Loucy (cell line): ENCODE measurements at regions not wholly inside any gene's neighbourhood (a gene's known extent, or its start where the extent isn't known, plus 50 kb on each side); places are given as distances from the start of the nearest gene placed in this dataset.

ENCODE experiments used
- H2AFZ ChIP-seq: fragments of 200-600 bp; sonication (generic); 2 replicates; pipeline ENCODE4 v1.6.0; 2016; ENCODE audit warnings: antibody characterized with exemption, mild to moderate bottlenecking, low read length, moderate library complexity
- H3F3A ChIP-seq: fragments of 200-600 bp; 2 replicates; pipeline ENCODE4 v1.6.0; 2016; ENCODE audit warnings: antibody characterized with exemption, low read depth, mild to moderate bottlenecking
- H3K27me3 ChIP-seq: fragments of 200-600 bp; sonication (generic); 2 replicates; pipeline ENCODE4 v1.6.1; 2014; ENCODE audit warnings: low read length, mild to moderate bottlenecking; ENCODE audit not compliant: insufficient read depth, poor library complexity, severe bottlenecking
- H3K36me3 ChIP-seq: fragments of 200-600 bp; sonication (generic); 2 replicates; pipeline ENCODE4 v1.6.1; 2016; ENCODE audit warnings: low read length; ENCODE audit not compliant: insufficient read depth
- H3K4me1 ChIP-seq: fragments of 200-600 bp; sonication (generic); 2 replicates; pipeline ENCODE4 v1.5.1; 2014; ENCODE audit warnings: low read length, mild to moderate bottlenecking; ENCODE audit not compliant: insufficient read depth, poor library complexity, severe bottlenecking
- H3K4me2 ChIP-seq: fragments of 200-600 bp; sonication (generic); 2 replicates; pipeline ENCODE4 v1.6.0; 2014; ENCODE audit warnings: antibody characterized with exemption, low read length, low read depth, mild to moderate bottlenecking; ENCODE audit not compliant: poor library complexity, severe bottlenecking
- H3K4me3 ChIP-seq: fragments of 200-600 bp; sonication (generic); 2 replicates; pipeline ENCODE4 v1.5.1; 2014; ENCODE audit warnings: low read length, mild to moderate bottlenecking, mixed read lengths; ENCODE audit not compliant: poor library complexity, severe bottlenecking
- H3K79me2 ChIP-seq: fragments of 200-600 bp; sonication (generic); 2 replicates; pipeline ENCODE4 v1.6.1; 2014; ENCODE audit warnings: low read length; ENCODE audit not compliant: insufficient read depth
- H3K9ac ChIP-seq: fragments of 200-600 bp; sonication (generic); 2 replicates; pipeline ENCODE4 v1.6.0; 2014; ENCODE audit warnings: mild to moderate bottlenecking, low read depth, low read length, moderate library complexity; ENCODE audit not compliant: poor library complexity, severe bottlenecking
- H3K9me2 ChIP-seq: fragments of 200-600 bp; sonication (generic); replicated peaks from 2 replicates; pipeline ENCODE4 v1.6.1; 2016; ENCODE audit warnings: low read depth, low read length, mixed read lengths
- H3K9me3 ChIP-seq: fragments of 200-600 bp; sonication (generic); 2 replicates; pipeline ENCODE4 v1.6.1; 2014; ENCODE audit warnings: mild to moderate bottlenecking, antibody characterized with exemption, low read length, low read depth; ENCODE audit not compliant: insufficient read depth
- H4K20me1 ChIP-seq: fragments of 200-600 bp; sonication (generic); 2 replicates; pipeline ENCODE4 v1.6.0; 2014; ENCODE audit warnings: antibody characterized with exemption, low read length, mild to moderate bottlenecking; ENCODE audit not compliant: insufficient read depth, poor library complexity, severe bottlenecking
- EZH2phosphoT487 ChIP-seq: fragments of 200-600 bp; IDR thresholded peaks from 2 replicates; pipeline ENCODE4 v1.6.1; 2018; ENCODE audit warnings: antibody characterized with exemption, mild to moderate bottlenecking, moderate library complexity, borderline replicate concordance
- TF ChIP-seq, protein P1 (sequence below): fragments of 200-600 bp; sonication (generic); conservative IDR thresholded peaks from 2 replicates; pipeline ENCODE4 v1.5.1; 2014; ENCODE audit warnings: mild to moderate bottlenecking, antibody characterized with exemption, low read length

DNA sequence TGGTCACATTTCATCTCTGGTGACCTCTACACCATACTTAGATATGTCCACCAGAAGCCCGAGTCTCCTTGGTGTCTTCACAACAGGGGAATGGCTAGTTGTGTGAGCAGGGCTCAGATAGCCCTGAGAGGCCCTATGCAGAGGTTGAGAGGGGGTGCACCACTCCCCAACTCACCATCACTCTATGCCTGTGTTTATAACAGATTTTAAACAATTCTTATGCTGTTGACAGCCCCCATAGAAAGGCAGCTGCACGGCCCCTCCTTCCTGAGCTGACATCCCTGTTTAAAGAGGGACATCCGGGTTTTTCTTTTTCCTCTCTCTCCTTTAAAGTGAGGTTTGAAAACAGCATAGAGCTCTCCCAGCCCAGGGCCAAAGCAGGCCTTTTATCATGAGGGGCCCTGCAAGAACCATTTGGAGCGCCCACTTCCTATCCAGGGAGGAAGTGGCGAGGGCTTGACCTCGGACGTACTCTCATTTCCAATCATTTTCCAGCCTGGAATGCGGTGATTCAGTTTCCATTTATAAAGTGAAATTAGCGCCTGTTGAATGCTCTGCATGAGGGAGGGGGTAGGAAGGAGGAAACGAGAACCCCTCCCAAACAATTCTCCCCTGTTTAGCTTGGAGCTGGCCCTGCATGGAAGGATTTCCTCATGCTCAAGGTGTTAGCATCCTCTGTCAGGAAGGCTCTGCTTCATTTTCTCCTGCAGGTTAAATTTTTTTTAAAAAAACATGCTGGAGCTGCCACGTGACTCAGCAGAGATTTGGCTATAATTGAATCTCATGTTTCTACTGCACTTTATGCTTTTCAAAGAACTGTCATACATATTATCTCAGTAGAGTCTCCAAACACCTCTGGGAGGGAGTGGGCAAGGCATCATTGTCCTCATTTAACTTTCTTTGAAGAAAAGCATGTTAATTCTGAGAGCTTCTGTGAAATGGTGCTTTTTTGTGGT, 117.5 kb downstream of the DDX1 start:
- Histone ChIP-seq H3K9me3 (no peaks in the 10 kb centered on the region), H3K27me3 (no peaks in the 10 kb centered on the region), H3K4me1 (no peaks in the 10 kb centered on the region), H3K79me2 (no peaks in the 10 kb centered on the region), H3F3A (no peaks in the 10 kb centered on the region), H2AFZ (no peak overlapping the region), H3K36me3 (no peaks in the 10 kb centered on the region), H4K20me1 (no peaks in the 10 kb centered on the region), H3K4me3 (no peak overlapping the region), H3K9ac (no peak overlapping the region), H3K4me2 (no peak overlapping the region), H3K9me2 (no peaks in the 10 kb centered on the region)
- TF ChIP-seq EZH2phosphoT487 = no peak
- TF ChIP-seq, protein P1, sequence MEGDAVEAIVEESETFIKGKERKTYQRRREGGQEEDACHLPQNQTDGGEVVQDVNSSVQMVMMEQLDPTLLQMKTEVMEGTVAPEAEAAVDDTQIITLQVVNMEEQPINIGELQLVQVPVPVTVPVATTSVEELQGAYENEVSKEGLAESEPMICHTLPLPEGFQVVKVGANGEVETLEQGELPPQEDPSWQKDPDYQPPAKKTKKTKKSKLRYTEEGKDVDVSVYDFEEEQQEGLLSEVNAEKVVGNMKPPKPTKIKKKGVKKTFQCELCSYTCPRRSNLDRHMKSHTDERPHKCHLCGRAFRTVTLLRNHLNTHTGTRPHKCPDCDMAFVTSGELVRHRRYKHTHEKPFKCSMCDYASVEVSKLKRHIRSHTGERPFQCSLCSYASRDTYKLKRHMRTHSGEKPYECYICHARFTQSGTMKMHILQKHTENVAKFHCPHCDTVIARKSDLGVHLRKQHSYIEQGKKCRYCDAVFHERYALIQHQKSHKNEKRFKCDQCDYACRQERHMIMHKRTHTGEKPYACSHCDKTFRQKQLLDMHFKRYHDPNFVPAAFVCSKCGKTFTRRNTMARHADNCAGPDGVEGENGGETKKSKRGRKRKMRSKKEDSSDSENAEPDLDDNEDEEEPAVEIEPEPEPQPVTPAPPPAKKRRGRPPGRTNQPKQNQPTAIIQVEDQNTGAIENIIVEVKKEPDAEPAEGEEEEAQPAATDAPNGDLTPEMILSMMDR = no peak

DNA sequence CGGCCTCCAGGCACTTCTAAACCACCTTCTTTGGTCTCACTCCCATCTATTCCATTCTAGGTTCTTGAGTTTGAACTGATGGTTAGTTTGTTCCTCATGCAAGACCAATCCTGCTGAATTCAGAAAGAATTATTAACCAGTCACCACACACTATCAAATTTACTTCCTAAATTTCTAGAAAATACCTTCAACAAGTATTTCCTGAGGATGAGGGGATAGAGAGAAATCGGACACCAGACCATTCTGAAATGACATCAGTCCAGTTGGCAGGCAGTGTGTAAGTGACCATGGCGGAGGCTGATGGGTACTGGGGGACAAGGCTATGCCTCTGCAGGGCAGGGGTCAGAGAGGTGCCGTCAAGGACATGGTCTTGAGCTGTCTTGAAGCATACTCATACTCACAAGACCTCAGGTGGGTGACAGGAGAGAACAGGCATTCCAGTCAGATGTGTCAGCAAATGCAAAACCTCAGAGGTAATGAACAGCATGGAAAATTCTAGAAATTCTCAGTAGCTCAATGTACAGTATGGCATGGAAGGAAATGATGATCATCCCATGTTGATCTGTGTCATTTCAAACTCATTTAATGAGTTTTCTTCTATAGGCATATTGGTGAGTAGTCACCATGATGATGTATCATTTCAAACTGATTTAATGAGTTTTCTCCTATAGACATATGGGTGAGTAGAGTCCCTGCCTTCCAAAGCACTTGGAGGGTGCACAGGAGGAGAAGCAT, 119.6 kb downstream of the DDX1 start:
- no peaks in the 10 kb centered on the region for H3F3A ChIP-seq
- no peaks in the 10 kb centered on the region for H3K9me2 ChIP-seq
- H3K4me2 ChIP-seq = no peak overlapping the region
- TF ChIP-seq, protein P1 = no peak
- no peak for TF ChIP-seq EZH2phosphoT487
- no peak overlapping the region for H3K9ac ChIP-seq
- H2AFZ ChIP-seq = no peak overlapping the region
- H3K4me3 ChIP-seq = no peak overlapping the region
- no peaks in the 10 kb centered on the region for H3K4me1 ChIP-seq
- H3K27me3 ChIP-seq = no peaks in the 10 kb centered on the region
- H3K79me2 ChIP-seq = no peaks in the 10 kb centered on the region
- no peaks in the 10 kb centered on the region for H4K20me1 ChIP-seq
- H3K9me3 ChIP-seq = no peaks in the 10 kb centered on the region
- H3K36me3 ChIP-seq = no peaks in the 10 kb centered on the region

DNA sequence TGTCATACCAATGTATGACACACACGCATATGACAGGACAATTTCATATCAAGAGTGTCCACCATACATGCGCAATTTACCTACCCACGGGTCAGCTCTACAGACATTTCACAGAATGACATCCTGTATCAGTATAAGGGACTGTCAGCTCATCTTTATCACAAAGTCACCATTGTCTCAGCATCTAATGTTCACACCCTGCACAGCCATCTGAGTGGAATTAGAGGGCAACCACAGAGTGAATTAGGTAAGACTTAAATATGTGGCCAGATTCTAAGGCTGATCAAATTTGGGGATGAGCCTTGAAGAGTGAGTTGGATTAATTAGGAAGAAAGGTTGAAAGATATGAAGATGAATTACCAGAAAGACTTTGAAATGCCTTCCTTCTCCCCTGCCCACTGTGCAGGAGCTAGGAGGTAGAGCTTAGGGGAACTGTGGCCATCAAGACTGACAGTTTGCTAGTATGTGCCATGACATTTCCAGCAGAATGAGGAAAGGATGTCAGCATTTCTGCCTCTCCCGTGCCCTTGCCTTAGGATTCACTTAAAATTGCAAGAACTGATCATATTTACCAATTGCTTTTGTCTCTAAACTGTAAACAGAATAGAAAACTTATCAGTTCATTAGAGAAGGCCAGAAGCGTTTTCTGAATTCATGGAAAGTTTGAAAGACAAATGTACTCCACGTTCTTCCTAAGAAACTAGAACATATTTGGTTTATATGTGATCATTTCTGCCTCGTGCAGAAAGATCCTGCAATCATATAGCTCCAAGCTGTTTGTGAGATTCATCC, 121.1 kb downstream of the DDX1 start:
- Histone ChIP-seq H3K4me3 (no peak overlapping the region), H3K9me2 (no peaks in the 10 kb centered on the region), H3K36me3 (no peaks in the 10 kb centered on the region), H3F3A (no peaks in the 10 kb centered on the region), H3K4me2 (no peak overlapping the region), H3K79me2 (no peaks in the 10 kb centered on the region), H3K27me3 (no peaks in the 10 kb centered on the region), H3K9ac (no peak overlapping the region), H4K20me1 (no peaks in the 10 kb centered on the region), H3K4me1 (no peaks in the 10 kb centered on the region), H3K9me3 (no peaks in the 10 kb centered on the region), H2AFZ (no peak overlapping the region)
- no peak for TF ChIP-seq EZH2phosphoT487
- TF ChIP-seq, protein P1 = no peak
